Common myeloid progenitor, CD34-positive (primary cell): ENCODE measurements at regions not wholly inside any gene's neighbourhood (a gene's known extent, or its start where the extent isn't known, plus 50 kb on each side); places are given as distances from the start of the nearest gene placed in this dataset.
"Not testable (repeated sequence)": the region's sequence is repeated elsewhere in the genome, so short reads cannot be mapped to it uniquely, and the experiment has no call there.

ENCODE experiments used
- CTCF ChIA-PET: fragments of 350-600 bp; sonication (Branson Sonifier 250); formaldehyde crosslinking; loops from one replicate; lab custom pipeline; 2021; ENCODE audit warnings: antibody characterized with exemption; lab: Charles Lee
- POLR2A ChIA-PET: fragments of 350-600 bp; sonication (Branson Sonifier 250); formaldehyde crosslinking; loops from one replicate; lab custom pipeline; 2021; ENCODE audit warnings: antibody characterized with exemption; lab: Charles Lee
- DNase-seq, 3 donors: peaks; one replicate each; pipeline versions ENCODE4 v3.0.0 to v3.0.0-alpha.2; 2013
- H3K27ac ChIP-seq, 2 experiments: 1 replicate in 1 of 2; 2 replicates in 1 of 2; pipeline ENCODE4 v1.7.0; 2013; ENCODE audit warnings: inconsistent platforms in 2 of 2, low read length in 2 of 2, mild to moderate bottlenecking in 2 of 2, low read depth in 1 of 2, moderate library complexity in 1 of 2; ENCODE audit not compliant: severe bottlenecking in 2 of 2, insufficient read depth in 1 of 2, poor library complexity in 1 of 2
- H3K27me3 ChIP-seq, 5 experiments: replicated peaks in 2 of 5; 1 replicate in 3 of 5; 2 replicates in 2 of 5; pipeline versions ENCODE4 v1.6.1 to v1.7.0; 2013; ENCODE audit warnings: low read length in 4 of 5, mild to moderate bottlenecking in 2 of 5, moderate library complexity in 2 of 5, inconsistent platforms in 1 of 5; ENCODE audit not compliant: insufficient read depth in 5 of 5, control insufficient read depth in 4 of 5
- H3K36me3 ChIP-seq, 4 experiments: 1 replicate in 2 of 4; 2 replicates in 2 of 4; pipeline versions ENCODE4 v1.6.1 to v1.7.0; 2013; ENCODE audit warnings: low read length in 3 of 4, control low read depth in 1 of 4, mild to moderate bottlenecking in 1 of 4; ENCODE audit not compliant: control insufficient read depth in 4 of 4, insufficient read depth in 4 of 4
- H3K4me1 ChIP-seq, 4 experiments: 1 replicate in 3 of 4; 2 replicates in 1 of 4; pipeline versions ENCODE4 v1.6.1 to v1.7.1; 2013; ENCODE audit warnings: low read length in 3 of 4, mild to moderate bottlenecking in 3 of 4, control low read depth in 1 of 4, inconsistent platforms in 1 of 4, moderate library complexity in 1 of 4; ENCODE audit not compliant: control insufficient read depth in 4 of 4, insufficient read depth in 4 of 4; ENCODE audit errors: control extremely low read depth in 1 of 4
- H3K4me3 ChIP-seq, 7 experiments: 1 replicate in 4 of 7; 2 replicates in 3 of 7; pipeline versions ENCODE4 v1.5.1 to v1.7.0; 2013; ENCODE audit warnings: mild to moderate bottlenecking in 7 of 7, low read length in 6 of 7, moderate library complexity in 6 of 7, inconsistent platforms in 2 of 7, low read depth in 2 of 7, control low read depth in 1 of 7; ENCODE audit not compliant: insufficient read depth in 4 of 7, control insufficient read depth in 1 of 7; ENCODE audit errors: extremely low read depth in 1 of 7
- H3K9me3 ChIP-seq, 5 experiments: 1 replicate in 4 of 5; 2 replicates in 1 of 5; pipeline versions ENCODE4 v1.6.1 to v1.7.1; 2013; ENCODE audit warnings: low read length in 4 of 5, mild to moderate bottlenecking in 2 of 5, inconsistent platforms in 1 of 5, low read depth in 1 of 5, moderate library complexity in 1 of 5; ENCODE audit not compliant: control insufficient read depth in 4 of 5, insufficient read depth in 2 of 5; ENCODE audit errors: control extremely low read depth in 1 of 5
- WGBS: methylation state at CpG from one replicate; pipeline ENCODE4 v1.1.5; 2013; ENCODE audit not compliant: insufficient coverage; 5-methylcytosine and 5-hydroxymethylcytosine counted together

DNA sequence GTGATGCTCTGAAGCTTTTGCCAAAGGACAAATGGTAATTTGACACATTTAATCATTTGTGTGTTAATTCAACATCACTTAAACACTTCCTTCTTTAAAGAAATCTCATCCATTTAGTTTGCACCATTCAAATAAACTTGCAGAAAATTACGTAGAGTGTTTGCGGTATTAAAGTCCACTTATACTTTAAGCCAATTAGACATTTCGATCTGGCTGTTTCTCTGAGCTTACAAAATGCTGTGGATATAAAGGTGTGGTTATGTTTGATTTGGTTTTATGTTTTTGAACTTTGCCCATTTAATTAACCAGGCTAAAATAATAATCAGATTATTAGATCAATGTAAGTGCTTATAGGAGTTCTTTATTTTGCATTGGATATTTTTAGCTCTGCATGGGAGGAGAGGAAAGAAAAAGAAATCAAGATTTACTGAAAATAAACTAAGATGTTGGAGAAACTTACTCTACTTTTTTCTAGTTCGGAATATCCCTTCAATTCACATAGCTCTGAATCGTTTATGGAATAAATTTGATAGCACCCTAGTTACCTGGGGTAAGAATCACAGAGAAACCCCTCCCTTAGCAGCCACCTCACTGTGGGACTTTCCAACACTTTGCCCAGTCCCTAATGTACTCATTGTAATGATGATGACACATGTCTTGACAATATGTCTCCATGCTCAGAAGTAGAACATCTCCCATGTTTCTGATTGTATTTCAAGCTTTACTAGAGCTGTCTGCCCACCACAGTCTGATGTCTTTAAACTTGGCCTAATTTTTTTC, 268.0 kb downstream of the BTG1 start:
- no peak overlapping the region for H3K27ac ChIP-seq
- no peaks in the 10 kb centered on the region for H3K36me3 ChIP-seq
- CTCF ChIA-PET, result no interaction called here
- H3K4me1 ChIP-seq, result peaks cover 0 to 13% (median 7%) of the 10 kb centered on the region in 4 experiments
- WGBS, result 100% methylated on average over 1 of the region's 5 CpGs
- POLR2A ChIA-PET, result interaction anchor here (1.0 kb wide), 1 partner anchor 268 kb away, joined by 4 read pairs; the partner anchor contains the start of gene BTG1
- H3K4me3 ChIP-seq, result no peak overlapping the region
- no peaks in the 10 kb centered on the region for H3K9me3 ChIP-seq
- peak in 1 of 3 donors; percentile 5 for DNase-seq
- H3K27me3 ChIP-seq, result no peaks in the 10 kb centered on the region

DNA sequence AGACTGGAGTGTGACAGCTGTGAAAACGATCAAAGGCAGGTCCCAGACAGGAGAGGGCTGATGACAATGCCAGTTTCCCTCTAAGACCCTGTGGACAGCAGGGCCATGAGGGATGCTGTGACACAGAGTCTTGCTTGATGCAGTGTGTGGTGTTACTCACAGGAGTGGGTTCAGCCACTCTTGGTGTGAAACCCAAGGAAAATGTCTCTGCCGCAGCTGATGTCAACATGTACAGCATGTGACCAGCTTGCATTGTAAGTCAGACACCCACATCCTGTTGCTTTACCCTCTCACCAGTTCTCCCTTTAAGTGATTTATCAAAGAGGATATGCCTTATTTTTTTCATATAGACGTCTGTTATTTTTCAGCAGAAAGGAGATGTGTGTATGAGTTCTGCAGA, 268.6 kb downstream of the BTG1 start:
- Histone ChIP-seq H3K27me3 (no peaks in the 10 kb centered on the region), H3K4me1 (peaks cover 0 to 13% (median 7%) of the 10 kb centered on the region in 4 experiments), H3K36me3 (no peaks in the 10 kb centered on the region), H3K27ac (no peak overlapping the region), H3K9me3 (no peaks in the 10 kb centered on the region), H3K4me3 (peak overlapping the region in 1 of 7 experiments; percentile 39)
- ChIA-PET POLR2A (interaction anchor here (1.0 kb wide), 1 partner anchor 268 kb away, joined by 4 read pairs; the partner anchor contains the start of gene BTG1), CTCF (no interaction called here)
- DNase-seq, result peak; percentile 36 to 89 (median 79)
- 22% methylated on average over 1 of the region's 3 CpGs for WGBS

DNA sequence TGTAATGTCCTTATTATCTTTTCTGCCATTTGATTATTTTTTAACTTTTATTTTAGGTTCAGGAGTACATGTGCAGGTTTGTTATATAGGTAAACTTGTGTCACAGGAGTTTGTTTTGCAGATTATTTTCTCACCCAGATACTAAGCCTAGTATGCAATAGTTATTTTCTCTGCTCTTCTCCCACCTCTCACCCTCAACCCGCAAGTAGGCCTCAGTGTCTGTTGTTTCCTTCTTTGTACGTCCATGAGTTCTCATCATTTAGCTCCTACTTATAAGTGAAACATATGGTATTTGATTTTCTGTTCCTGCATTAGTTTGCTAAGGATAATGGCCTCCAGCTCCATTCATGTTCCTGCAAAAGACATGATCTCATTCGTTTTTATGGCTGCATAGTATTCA, 270.0 kb downstream of the BTG1 start:
- CTCF ChIA-PET, result interaction anchor here (1.0 kb wide), 1 partner anchor 10 kb away, joined by 3 read pairs; no protein-coding TSS in a partner anchor
- H3K27me3 ChIP-seq, POLR2A ChIA-PET, H3K4me3 ChIP-seq, H3K9me3 ChIP-seq, H3K36me3 ChIP-seq, H3K27ac ChIP-seq, DNase-seq: not testable (repeated sequence)
- WGBS, result 80% methylated on average over 1 of the region's 3 CpGs
- H3K4me1 ChIP-seq, result peaks cover 0 to 13% (median 9%) of the 10 kb centered on the region in 4 experiments

DNA sequence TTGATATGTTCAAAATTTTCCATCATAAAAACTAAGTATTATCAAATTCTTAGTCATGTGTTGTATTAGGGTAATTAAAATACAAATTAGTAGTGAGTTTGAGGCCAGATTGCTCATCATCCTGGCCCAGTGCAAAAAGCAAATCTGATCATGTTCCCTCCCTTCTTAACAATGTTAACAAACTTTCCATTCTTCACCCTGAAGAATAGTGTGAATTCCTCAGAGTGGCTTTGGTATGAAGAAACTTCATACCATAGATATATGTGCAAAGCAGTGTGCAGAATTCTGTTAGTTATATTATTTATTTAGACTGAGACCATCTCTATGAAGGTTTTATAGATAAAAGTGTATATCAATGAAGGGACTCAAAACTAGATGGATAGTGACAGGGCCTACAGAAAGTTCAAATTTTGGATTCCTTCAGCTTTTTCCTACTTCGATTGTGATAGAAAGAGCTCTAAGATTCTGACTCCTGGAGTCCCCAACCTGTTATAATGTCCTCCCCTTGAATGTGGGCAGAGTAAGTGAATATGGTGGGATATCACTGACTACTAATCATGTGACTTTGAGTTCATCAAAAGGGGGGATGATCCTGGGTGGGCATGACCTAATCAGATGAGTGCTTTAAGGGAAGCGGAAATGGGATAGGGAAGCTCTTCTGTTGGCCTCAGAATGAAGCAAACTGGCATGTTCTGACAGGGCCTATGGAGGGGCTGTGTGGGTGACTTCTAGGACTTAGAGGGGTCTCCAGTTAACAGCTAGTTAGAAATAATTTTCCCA, 271.4 kb downstream of the BTG1 start:
- WGBS, result 100% methylated on average over 2 of the region's 2 CpGs
- ChIA-PET POLR2A (interaction anchor here (0.6 kb wide), 1 partner anchor 11 kb away, joined by 3 read pairs; no protein-coding TSS in a partner anchor), CTCF (no interaction called here)
- Histone ChIP-seq H3K27me3 (no peaks in the 10 kb centered on the region), H3K4me1 (peaks cover 0 to 13% (median 9%) of the 10 kb centered on the region in 4 experiments), H3K27ac (no peak overlapping the region), H3K4me3 (no peak overlapping the region), H3K36me3 (no peaks in the 10 kb centered on the region), H3K9me3 (no peaks in the 10 kb centered on the region)
- no peak for DNase-seq

DNA sequence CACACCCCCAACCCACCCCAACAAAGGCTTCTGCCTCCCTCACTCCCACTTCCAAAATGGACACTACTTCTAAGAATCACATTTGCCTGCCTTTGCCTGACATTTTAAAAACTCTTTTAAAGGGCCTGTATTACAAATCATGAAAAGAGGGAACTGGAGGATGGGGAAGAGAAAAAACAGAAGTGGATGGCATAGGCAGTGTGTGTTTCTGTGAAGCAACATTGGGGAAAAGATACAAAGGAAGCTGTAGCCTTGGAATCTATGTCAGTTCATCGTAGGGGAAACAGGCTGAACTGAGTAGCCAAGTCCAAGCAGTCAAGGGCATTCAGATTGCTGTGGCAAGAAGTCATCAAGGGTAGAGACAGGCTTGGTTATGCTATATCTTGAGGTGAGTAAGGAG, 273.9 kb downstream of the BTG1 start:
- peak in 2 of 3 donors; percentile 7 to 13 for DNase-seq
- no peak overlapping the region for H3K4me3 ChIP-seq
- ChIA-PET POLR2A (no interaction called here), CTCF (no interaction called here)
- no peaks in the 10 kb centered on the region for H3K27me3 ChIP-seq
- H3K4me1 ChIP-seq, result peaks cover 0 to 6% (median 1%) of the 10 kb centered on the region in 4 experiments
- no peaks in the 10 kb centered on the region for H3K9me3 ChIP-seq
- WGBS, result 40% methylated on average over 1 of the region's 1 CpG
- no peaks in the 10 kb centered on the region for H3K36me3 ChIP-seq
- H3K27ac ChIP-seq, result no peak overlapping the region

- POLR2A ChIA-PET, result no interaction called here
- no peaks in the 10 kb centered on the region for H3K27me3 ChIP-seq
- H3K4me1 ChIP-seq, result peaks cover 0 to 4% (median 0%) of the 10 kb centered on the region in 4 experiments
- no peak overlapping the region for H3K4me3 ChIP-seq
- CTCF ChIA-PET, result no interaction called here
- no peaks in the 10 kb centered on the region for H3K9me3 ChIP-seq
- no peaks in the 10 kb centered on the region for H3K36me3 ChIP-seq
- no peak overlapping the region for H3K27ac ChIP-seq
- 97% methylated on average over 6 of the region's 9 CpGs for WGBS
- no peak for DNase-seq
Observed at GRCh38 chr12:91870872-91871707, 274.6 kb downstream of the BTG1 start.
